Choroid plexus epithelial cell (primary cell): ENCODE measurements at regions not wholly inside any gene's neighbourhood (a gene's known extent, or its start where the extent isn't known, plus 50 kb on each side); places are given as distances from the start of the nearest gene placed in this dataset.

Experiments
- DNase-seq: peaks from one replicate; pipeline ENCODE4 v3.0.0-alpha.2; 2010; ENCODE audit warnings: low read depth
- H3K4me3 ChIP-seq: 2 replicates; pipeline ENCODE4 v1.5.1; 2011; ENCODE audit warnings: low read depth, mild to moderate bottlenecking, control low read depth, low read length, moderate library complexity
- TF ChIP-seq, protein P1 (sequence below): conservative IDR thresholded peaks from 2 replicates; pipeline ENCODE4 v1.5.1; 2011; ENCODE audit warnings: low read depth, mild to moderate bottlenecking, control low read depth, inconsistent platforms, low read length, moderate library complexity

DNA sequence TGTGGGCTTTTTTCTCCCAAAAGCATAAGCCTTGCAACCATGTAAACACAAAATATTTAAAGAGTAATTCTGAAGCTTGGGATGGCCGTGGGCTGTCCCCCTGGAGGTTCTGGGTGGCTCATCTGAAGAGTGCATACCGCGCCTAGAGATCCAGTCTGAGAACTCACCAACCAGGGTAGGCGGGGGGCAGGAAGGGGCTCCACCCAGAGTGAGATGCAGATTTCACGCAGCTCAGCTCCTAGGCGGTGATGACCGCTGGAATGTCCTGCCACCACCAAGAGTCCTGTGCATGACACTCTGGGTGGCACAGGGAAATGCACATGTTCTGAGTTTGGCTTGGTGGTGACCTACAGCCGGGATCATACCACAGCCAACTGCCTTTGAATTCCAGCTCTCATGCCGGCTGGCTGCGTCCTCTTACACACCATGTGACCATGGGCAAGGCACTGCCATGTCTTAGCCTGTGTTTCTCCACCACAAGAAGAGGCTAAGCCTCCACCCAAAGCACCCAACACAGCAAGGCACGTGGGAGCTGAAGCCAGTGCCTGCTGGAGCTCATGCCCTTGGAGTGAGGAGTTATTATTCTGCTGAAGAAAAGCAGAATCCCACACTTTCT lies 125.1 kb upstream of the IQSEC1 start:
- no peak overlapping the region for H3K4me3 ChIP-seq
- TF ChIP-seq, protein P1, sequence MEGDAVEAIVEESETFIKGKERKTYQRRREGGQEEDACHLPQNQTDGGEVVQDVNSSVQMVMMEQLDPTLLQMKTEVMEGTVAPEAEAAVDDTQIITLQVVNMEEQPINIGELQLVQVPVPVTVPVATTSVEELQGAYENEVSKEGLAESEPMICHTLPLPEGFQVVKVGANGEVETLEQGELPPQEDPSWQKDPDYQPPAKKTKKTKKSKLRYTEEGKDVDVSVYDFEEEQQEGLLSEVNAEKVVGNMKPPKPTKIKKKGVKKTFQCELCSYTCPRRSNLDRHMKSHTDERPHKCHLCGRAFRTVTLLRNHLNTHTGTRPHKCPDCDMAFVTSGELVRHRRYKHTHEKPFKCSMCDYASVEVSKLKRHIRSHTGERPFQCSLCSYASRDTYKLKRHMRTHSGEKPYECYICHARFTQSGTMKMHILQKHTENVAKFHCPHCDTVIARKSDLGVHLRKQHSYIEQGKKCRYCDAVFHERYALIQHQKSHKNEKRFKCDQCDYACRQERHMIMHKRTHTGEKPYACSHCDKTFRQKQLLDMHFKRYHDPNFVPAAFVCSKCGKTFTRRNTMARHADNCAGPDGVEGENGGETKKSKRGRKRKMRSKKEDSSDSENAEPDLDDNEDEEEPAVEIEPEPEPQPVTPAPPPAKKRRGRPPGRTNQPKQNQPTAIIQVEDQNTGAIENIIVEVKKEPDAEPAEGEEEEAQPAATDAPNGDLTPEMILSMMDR = no peak
- DNase-seq = no peak

DNA sequence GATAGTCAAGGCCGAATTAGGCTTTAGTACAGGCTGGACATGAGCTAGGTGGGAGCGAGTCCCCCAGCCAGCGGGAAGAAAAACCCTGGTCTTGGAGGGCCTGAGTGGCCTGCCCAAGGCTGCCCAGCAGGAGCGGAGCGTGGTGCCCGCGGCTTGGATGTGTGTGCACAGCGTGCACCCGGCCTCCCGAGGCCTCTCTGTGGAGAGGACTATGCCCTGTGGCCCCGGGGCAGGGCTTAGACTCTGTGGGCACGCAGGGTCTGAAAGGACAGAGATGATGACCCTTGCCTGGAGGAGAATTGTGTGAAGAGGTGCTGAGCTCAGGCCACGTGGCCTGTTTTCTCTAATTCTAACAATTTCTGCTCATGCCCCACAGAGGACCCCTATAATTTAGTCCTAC lies 124.6 kb upstream of the IQSEC1 start:
- TF ChIP-seq, protein P1 = no peak
- no peak for DNase-seq
- H3K4me3 ChIP-seq = no peak overlapping the region

DNA sequence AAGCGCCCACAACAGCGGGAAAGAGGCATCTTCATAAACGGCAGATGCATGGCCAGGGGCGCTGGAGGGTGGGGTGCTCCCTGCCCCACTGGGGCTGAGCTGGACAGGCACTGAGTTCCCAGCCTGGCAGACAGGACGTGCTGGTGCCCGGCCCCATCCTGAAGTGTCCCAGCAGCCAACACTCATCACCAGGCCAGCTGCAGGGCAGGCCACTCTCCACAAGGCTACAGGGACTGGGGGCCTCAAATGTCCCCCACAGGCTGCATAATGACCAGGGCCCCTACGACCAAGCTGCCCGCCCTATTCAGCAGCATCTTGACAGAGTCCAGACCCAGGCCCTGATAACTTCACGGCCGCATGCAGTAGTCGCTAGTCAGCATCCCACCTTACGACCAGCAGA lies 124.1 kb upstream of the IQSEC1 start:
- H3K4me3 ChIP-seq = no peak overlapping the region
- TF ChIP-seq, protein P1 = no peak
- no peak for DNase-seq

DNA sequence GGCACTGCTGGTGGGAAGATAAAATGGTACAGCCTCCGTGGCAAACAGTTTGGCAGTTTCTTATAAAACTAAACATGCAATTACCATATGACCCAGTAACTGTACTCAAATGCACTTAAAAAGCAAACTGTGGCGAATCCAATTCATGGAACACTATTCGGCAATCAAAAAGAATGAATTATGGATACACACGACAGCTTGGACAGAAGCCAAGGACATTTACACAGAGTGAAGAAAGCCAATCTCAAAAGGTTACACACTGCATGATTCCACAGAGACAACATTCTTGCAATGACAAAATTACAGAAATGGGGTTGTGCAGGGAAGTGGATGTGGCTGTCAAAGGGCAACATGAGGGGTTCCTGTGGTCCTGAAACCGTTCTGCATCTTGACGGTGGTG lies 122.1 kb upstream of the IQSEC1 start:
- TF ChIP-seq, protein P1 = no peak
- H3K4me3 ChIP-seq = no peak overlapping the region
- DNase-seq = no peak

DNA sequence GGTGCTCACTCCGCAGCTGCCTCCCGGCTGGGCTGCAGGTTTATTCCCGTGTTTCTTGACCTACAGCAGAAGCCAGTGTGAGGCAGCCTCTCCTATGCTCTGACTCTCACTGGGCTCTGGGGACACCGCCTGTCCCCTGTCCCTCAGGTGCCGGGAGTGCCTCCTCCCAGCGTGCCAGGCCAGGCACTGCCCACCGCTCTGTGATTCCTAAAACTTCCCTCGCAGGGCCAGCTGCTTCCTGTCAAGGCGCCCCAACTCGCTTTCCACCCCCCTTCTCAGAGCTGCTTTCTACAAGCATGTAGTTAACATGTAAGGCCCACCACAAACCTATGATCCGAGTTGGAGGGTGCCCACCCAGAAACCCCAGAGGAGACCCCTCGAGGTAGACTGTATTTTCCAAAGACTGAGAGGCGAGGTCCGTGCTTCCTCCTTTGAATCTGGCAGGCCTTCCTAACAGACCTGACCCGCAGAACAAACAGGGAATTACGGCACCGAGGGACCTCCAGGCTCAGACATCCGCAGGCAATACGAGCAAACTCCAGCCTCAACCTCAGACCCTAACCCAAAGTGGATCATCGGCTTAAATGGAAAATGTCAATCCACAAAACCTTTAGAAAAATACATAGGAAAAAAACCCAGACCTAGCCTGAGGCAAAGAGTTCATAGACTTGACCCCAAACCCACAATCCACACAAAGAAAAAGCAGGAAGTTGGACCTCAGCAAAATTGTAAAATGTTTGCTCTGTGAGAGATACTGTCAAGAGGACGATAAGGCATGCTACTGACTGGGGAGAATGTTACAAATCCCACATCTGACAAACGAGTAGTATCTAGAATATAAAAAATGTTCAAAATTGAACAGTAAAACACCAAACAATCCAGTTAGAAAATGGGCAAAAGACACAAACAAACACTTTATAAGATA lies 121.3 kb upstream of the IQSEC1 start:
- TF ChIP-seq, protein P1 = no peak
- H3K4me3 ChIP-seq = no peak overlapping the region
- no peak for DNase-seq

DNA sequence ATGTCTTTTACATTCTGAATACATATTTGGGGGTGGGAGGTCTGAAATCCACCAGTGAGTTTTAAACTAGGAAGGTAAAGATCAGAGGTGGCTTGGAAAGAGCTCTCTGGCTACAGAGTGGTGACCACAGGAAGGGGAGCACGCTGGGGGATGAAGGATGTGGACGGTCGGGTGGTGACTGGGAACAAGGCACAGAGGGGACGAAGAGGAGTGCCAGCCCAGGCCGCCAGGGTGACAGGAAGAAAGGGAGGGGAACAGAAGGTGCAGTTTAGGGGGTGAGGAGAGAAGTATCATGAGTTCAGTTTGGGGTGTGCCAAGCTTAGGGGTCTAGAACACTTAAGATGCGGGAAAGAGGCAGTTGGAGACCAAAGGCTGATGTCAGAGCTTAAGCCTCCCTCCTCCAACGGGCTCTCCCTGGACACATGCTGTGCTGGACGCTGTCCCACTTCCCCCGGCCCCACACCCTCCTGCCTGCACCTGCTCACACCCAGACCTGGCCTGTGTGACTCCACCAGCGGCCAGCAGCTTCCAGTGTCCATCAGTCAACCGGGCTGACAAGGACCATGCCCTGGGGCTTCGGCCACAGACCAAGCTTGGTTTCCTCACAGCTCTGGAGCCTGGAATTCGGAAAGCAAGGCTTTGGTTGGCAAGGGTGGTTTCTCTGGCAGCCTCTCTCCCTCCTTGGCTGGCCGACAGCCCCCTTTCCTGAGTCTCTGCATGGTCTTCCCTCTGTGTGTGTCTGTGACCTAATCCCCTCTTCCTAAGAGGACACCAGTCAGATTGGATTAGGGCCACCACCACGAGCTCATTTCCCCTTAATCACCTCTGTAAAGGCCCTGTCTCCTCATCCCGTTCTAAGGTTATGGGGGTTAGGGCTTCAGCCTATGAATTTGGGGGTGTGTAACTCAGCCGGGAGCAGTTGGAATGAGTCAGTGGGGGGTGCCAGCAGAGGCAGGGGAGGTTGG lies 120.4 kb upstream of the IQSEC1 start:
- H3K4me3 ChIP-seq = no peak overlapping the region
- DNase-seq = no peak
- TF ChIP-seq, protein P1 = no peak
